Ishikawa (cell line): ENCODE measurements at regions not wholly inside any gene's neighbourhood (a gene's known extent, or its start where the extent isn't known, plus 50 kb on each side); places are given as distances from the start of the nearest gene placed in this dataset.

Source experiments
- CEBPB ChIP-seq: IDR thresholded peaks from 2 replicates; pipeline ENCODE4 v1.6.1; 2012
- CREB1 ChIP-seq: IDR thresholded peaks from 2 replicates; pipeline ENCODE4 v1.6.1; 2012; ENCODE audit warnings: low read depth
- EGR1 ChIP-seq: IDR thresholded peaks from 2 replicates; pipeline ENCODE4 v1.6.1; 2012
- EP300 ChIP-seq: IDR thresholded peaks from 2 replicates; pipeline ENCODE4 v1.6.1; 2012; ENCODE audit warnings: borderline replicate concordance
- FOXM1 ChIP-seq: IDR thresholded peaks from 2 replicates; pipeline ENCODE4 v1.6.1; 2012; ENCODE audit warnings: low read depth, borderline replicate concordance
- MAX ChIP-seq: IDR thresholded peaks from 2 replicates; pipeline ENCODE4 v1.6.1; 2012
- NFIC ChIP-seq: IDR thresholded peaks from 2 replicates; pipeline ENCODE4 v1.6.1; 2012
- RAD21 ChIP-seq: IDR thresholded peaks from 2 replicates; pipeline ENCODE4 v1.6.1; 2012; ENCODE audit warnings: low read depth
- REST ChIP-seq: IDR thresholded peaks from 2 replicates; pipeline ENCODE4 v1.6.1; 2012; ENCODE audit warnings: low read depth, mild to moderate bottlenecking
- TAF1 ChIP-seq: IDR thresholded peaks from 2 replicates; pipeline ENCODE4 v1.6.1; 2012; ENCODE audit warnings: low read depth, mild to moderate bottlenecking
- TCF12 ChIP-seq: IDR thresholded peaks from 2 replicates; pipeline ENCODE4 v1.6.1; 2012; ENCODE audit warnings: low read depth
- TEAD4 ChIP-seq: IDR thresholded peaks from 2 replicates; pipeline ENCODE4 v1.6.1; 2012
- USF1 ChIP-seq: IDR thresholded peaks from 2 replicates; pipeline ENCODE4 v1.6.1; 2012
- YY1 ChIP-seq: IDR thresholded peaks from 2 replicates; pipeline ENCODE4 v1.6.1; 2012; ENCODE audit warnings: low read depth
- ZBTB7A ChIP-seq: IDR thresholded peaks from 2 replicates; pipeline ENCODE4 v1.6.1; 2012; ENCODE audit warnings: low read depth

GRCh38 chr14:23729720-23730387, 93.7 kb downstream of the DHRS2 start:
- no peak for TF ChIP-seq CEBPB
- TF ChIP-seq CREB1: no peak
- no peak for TF ChIP-seq TAF1
- TF ChIP-seq TEAD4: no peak
- TF ChIP-seq NFIC: no peak
- TF ChIP-seq USF1: no peak

DNA sequence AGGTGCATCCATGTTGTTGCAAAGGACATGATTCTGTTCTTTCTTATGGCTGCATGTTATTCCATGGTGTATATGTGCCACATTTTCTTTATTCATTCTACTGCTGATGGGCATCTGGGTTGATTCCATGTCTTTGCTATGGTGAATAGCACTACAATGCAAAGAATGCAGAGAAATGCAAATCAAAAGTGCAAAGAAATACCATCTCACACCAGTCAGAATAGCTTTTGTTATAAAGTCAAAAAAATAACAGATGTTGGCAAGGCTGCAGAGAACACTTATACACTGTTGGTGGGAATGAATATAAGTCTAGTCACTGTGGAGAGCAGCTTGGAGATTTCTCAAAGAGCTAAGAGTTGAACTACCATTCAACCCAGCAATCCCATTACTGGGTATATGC, 99.2 kb downstream of the DHRS2 start:
- no peak for TF ChIP-seq ZBTB7A

DNA sequence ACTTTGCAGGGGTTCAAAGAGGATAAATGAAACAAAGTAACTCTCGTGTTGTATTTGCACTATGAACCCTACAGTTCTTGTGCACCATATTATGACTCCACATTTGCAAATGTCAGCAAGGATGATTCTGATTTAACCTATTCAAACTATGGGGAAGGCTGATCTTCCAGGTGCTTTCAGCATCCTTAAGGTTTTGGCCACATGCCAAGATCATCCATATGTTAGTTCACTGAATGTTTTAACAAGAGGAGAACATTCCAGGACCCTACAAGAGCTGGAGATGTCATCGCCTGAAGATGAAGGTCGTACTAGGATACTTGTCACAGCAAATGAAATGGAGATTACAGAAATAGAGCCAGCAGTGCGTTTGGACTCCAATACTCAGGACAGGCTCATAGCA, 114.2 kb downstream of the DHRS2 start:
- TF ChIP-seq NFIC (peak; percentile 26; the same call in 1 of the 2 replicates), CEBPB (no peak)

DNA sequence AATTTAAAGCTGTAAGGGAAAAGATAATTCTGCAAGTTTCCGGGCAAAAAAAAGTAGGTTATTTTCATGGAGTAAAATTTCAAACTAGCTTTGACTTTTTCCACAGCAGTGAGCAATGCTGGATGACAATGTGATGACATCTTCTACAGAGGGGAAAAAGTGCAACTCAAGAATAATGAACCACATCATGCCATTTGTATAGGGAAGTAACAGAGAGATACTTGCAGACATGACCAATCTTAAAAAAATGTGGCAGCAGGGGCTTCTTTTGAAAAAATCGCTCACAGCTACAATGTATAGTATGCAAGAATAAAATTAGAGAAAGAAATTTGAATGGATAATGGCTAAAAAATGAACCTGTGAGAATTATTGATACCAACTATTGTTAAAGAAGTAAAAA, 115.5 kb downstream of the DHRS2 start:
- TF ChIP-seq TEAD4 (no peak), EGR1 (no peak), MAX (no peak), NFIC (no peak), CEBPB (no peak), USF1 (no peak), TAF1 (no peak), REST (no peak), TCF12 (no peak), ZBTB7A (no peak), RAD21 (no peak), EP300 (no peak), FOXM1 (no peak), CREB1 (no peak)

- TF ChIP-seq RAD21: no peak
- TF ChIP-seq REST: no peak
- TF ChIP-seq ZBTB7A: no peak
- TF ChIP-seq FOXM1: no peak
- TF ChIP-seq EGR1: no peak
- no peak for TF ChIP-seq TCF12
- TF ChIP-seq CEBPB: no peak
- no peak for TF ChIP-seq TAF1
- TF ChIP-seq TEAD4: no peak
- no peak for TF ChIP-seq MAX
- TF ChIP-seq USF1: no peak
- TF ChIP-seq YY1: no peak
- no peak for TF ChIP-seq EP300
Observed at GRCh38 chr14:23763394-23763793, 127.2 kb downstream of the DHRS2 start.

GRCh38 chr14:23766737-23767401, 130.7 kb downstream of the DHRS2 start:
- TF ChIP-seq EP300 (no peak), NFIC (no peak), EGR1 (no peak), TAF1 (no peak), TEAD4 (no peak), MAX (no peak), CREB1 (no peak), CEBPB (no peak), FOXM1 (no peak), ZBTB7A (no peak), TCF12 (no peak), REST (no peak), RAD21 (no peak)
